IPS DF 6.9 (cell line): ENCODE measurements at regions not wholly inside any gene's neighbourhood (a gene's known extent, or its start where the extent isn't known, plus 50 kb on each side); places are given as distances from the start of the nearest gene placed in this dataset.

ENCODE experiments used
- DNase-seq: peaks from one replicate; pipeline ENCODE4 v3.0.0-alpha.2; 2013; ENCODE audit warnings: low read depth, low spot score
- H3K27ac ChIP-seq: one replicate; pipeline ENCODE4 v1.5.1; 2013; ENCODE audit warnings: low read length, control low read depth
- H3K27me3 ChIP-seq: 2 replicates; pipeline ENCODE4 v1.6.1; 2013; ENCODE audit warnings: mild to moderate bottlenecking, low read length; ENCODE audit not compliant: control insufficient read depth, insufficient read depth
- H3K36me3 ChIP-seq: 2 replicates; pipeline ENCODE4 v1.6.1; 2013; ENCODE audit warnings: low read length; ENCODE audit not compliant: control insufficient read depth, insufficient read depth
- H3K4me1 ChIP-seq: 2 replicates; pipeline ENCODE4 v1.6.1; 2013; ENCODE audit warnings: low read length; ENCODE audit not compliant: control insufficient read depth, insufficient read depth
- H3K4me3 ChIP-seq: 2 replicates; pipeline ENCODE4 v1.5.1; 2013; ENCODE audit warnings: mild to moderate bottlenecking, low read length
- H3K9me3 ChIP-seq: 2 replicates; pipeline ENCODE4 v1.6.1; 2013; ENCODE audit warnings: low read length, inconsistent platforms; ENCODE audit not compliant: control insufficient read depth, insufficient read depth
- WGBS: extraction: QIAGEN DNeasy Blood & Tissue Kit; methylation state at CpG from one replicate; pipeline ENCODE4 v1.1.7; 2013; ENCODE audit warnings: mixed read lengths, missing lambda C conversion rate; ENCODE audit not compliant: insufficient read length, insufficient coverage; 5-methylcytosine and 5-hydroxymethylcytosine counted together

DNA sequence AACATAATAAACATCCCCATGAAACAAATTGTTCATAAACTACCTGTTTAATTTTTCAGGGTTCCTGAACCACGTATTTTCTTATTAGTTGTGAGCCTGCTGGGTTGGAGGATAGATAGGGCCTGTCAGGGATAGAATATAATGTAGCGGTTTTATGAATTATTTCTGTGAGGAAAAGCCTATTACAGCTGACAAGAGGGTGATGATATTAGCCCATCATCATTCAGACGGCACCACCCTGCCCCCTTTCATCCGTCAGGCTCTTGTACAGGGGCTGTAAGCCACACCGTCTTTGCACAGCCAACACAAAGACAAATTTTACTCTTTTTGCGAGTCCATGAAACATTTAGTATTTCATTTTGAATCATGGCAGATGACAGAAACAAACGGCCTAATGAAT is 335.3 kb upstream of the TMCO5A start:
- Histone ChIP-seq H3K4me3 (no peak overlapping the region), H3K27me3 (no peaks in the 10 kb centered on the region), H3K4me1 (no peaks in the 10 kb centered on the region), H3K36me3 (no peaks in the 10 kb centered on the region), H3K9me3 (no peaks in the 10 kb centered on the region), H3K27ac (no peak overlapping the region)
- DNase-seq: no peak
- no CpG with 5 or more reads among the region's 7 CpGs for WGBS

- WGBS: no CpG with 5 or more reads among the region's 1 CpG
- no peaks in the 10 kb centered on the region for H3K27me3 ChIP-seq
- DNase-seq: no peak
- H3K36me3 ChIP-seq: no peaks in the 10 kb centered on the region
- H3K4me1 ChIP-seq: no peaks in the 10 kb centered on the region
- no peak overlapping the region for H3K27ac ChIP-seq
- H3K4me3 ChIP-seq: no peak overlapping the region
- H3K9me3 ChIP-seq: no peaks in the 10 kb centered on the region
These were observed 318.2 kb upstream of the TMCO5A start for GRCh38 chr15:37616215-37616614.

- no peaks in the 10 kb centered on the region for H3K4me1 ChIP-seq
- no peaks in the 10 kb centered on the region for H3K36me3 ChIP-seq
- no peaks in the 10 kb centered on the region for H3K9me3 ChIP-seq
- no peak overlapping the region for H3K27ac ChIP-seq
- no peaks in the 10 kb centered on the region for H3K27me3 ChIP-seq
- H3K4me3 ChIP-seq: no peak overlapping the region
- no peak for DNase-seq
These were observed 316.1 kb upstream of the TMCO5A start for GRCh38 chr15:37618353-37618752.

GRCh38 chr15:37619358-37620042 is 314.9 kb upstream of the TMCO5A start:
- Histone ChIP-seq H3K4me1 (no peaks in the 10 kb centered on the region), H3K9me3 (no peaks in the 10 kb centered on the region), H3K27me3 (no peaks in the 10 kb centered on the region), H3K36me3 (no peaks in the 10 kb centered on the region), H3K27ac (no peak overlapping the region), H3K4me3 (no peak overlapping the region)
- WGBS: no CpG with 5 or more reads among the region's 2 CpGs
- no peak for DNase-seq

- H3K27me3 ChIP-seq: no peaks in the 10 kb centered on the region
- no peaks in the 10 kb centered on the region for H3K36me3 ChIP-seq
- H3K4me1 ChIP-seq: no peaks in the 10 kb centered on the region
- no peak overlapping the region for H3K27ac ChIP-seq
- no peak overlapping the region for H3K4me3 ChIP-seq
- DNase-seq: no peak
- no peaks in the 10 kb centered on the region for H3K9me3 ChIP-seq
These were observed 308.9 kb upstream of the TMCO5A start for GRCh38 chr15:37625576-37625975.

DNA sequence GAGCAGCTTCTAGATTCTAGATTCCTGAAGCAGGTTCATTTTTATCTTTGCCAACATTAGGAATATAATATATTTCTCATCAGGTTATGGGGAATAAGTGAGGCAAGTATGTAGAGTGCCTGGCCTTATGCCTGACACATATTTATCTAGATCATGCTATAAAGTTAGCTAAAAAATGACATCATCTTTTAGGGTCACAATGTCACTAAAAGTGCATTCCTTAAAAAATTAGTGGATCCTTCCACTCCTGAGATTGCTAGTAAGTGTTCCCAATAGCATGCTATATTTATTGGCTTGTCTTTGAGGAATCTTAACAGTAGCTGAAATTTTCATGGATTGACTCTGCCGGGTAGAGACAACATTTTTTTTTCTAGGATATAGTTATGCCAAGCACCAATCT is 305.9 kb upstream of the TMCO5A start:
- Histone ChIP-seq H3K4me1 (no peaks in the 10 kb centered on the region), H3K27ac (no peak overlapping the region), H3K9me3 (no peaks in the 10 kb centered on the region), H3K36me3 (no peaks in the 10 kb centered on the region), H3K27me3 (no peaks in the 10 kb centered on the region), H3K4me3 (no peak overlapping the region)
- no peak for DNase-seq
- no CpG with 5 or more reads among the region's 1 CpG for WGBS

DNA sequence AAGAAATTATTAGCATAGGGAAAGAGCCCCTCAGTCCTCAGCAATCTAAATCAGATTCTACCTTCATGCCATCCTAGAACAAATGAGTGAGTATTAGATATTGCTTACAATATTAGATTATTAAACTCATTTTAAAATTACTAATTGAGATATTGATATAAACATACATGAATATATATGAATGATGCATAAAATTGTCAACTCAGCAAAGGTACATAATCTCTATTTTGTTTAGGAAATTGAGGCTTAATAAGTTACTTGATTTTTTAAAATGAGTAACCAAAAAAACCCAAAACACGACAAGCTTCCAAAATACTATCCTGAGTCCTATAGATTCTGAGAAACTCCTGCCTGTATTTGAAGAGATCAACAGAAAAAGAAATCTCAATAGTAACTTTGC is 297.7 kb upstream of the TMCO5A start:
- Histone ChIP-seq H3K27ac (no peak overlapping the region), H3K27me3 (no peaks in the 10 kb centered on the region), H3K4me3 (no peak overlapping the region), H3K4me1 (no peaks in the 10 kb centered on the region), H3K36me3 (no peaks in the 10 kb centered on the region), H3K9me3 (no peaks in the 10 kb centered on the region)
- DNase-seq: no peak
- WGBS: no CpG with 5 or more reads among the region's 1 CpG

DNA sequence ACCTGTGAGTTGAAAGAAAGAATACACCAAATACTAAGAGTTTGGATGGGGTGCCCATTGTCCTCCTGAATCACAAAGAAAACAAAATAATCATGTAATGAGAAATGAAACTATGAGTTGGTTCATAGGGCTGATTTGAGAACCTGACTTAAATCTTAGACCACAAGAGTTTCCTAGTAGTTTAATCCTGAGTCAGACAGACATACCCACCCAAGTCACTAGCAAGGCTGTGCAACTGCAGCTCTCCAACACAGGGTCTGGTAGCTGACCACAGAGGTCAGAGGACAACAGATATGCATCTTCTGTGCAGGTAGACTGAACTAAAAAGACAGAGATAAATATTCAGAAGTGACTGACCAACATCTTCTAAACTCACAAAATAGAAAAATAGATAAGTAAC is 296.3 kb upstream of the TMCO5A start:
- no peak for DNase-seq
- Histone ChIP-seq H3K27me3 (no peaks in the 10 kb centered on the region), H3K4me1 (no peaks in the 10 kb centered on the region), H3K9me3 (no peaks in the 10 kb centered on the region), H3K27ac (no peak overlapping the region), H3K36me3 (no peaks in the 10 kb centered on the region), H3K4me3 (no peak overlapping the region)

DNA sequence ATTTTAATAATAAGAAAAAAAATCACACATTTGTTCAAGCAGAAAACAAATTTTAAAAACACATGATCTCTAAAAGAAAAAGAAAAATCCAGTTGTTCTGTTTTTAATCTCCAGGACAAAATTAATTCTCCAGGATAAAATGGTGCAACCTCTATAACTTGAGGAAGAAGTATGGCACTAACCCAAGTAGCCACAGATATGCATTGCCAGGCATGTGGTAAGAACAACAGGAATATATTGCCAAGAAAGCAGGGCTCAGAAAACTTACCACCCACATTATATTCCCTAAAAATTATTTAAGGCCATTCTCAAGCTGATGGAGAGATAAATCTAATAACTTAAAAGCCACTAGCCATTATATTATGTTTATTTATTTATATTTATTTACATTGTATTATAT is 295.7 kb upstream of the TMCO5A start:
- Histone ChIP-seq H3K27me3 (no peaks in the 10 kb centered on the region), H3K9me3 (no peaks in the 10 kb centered on the region)

DNA sequence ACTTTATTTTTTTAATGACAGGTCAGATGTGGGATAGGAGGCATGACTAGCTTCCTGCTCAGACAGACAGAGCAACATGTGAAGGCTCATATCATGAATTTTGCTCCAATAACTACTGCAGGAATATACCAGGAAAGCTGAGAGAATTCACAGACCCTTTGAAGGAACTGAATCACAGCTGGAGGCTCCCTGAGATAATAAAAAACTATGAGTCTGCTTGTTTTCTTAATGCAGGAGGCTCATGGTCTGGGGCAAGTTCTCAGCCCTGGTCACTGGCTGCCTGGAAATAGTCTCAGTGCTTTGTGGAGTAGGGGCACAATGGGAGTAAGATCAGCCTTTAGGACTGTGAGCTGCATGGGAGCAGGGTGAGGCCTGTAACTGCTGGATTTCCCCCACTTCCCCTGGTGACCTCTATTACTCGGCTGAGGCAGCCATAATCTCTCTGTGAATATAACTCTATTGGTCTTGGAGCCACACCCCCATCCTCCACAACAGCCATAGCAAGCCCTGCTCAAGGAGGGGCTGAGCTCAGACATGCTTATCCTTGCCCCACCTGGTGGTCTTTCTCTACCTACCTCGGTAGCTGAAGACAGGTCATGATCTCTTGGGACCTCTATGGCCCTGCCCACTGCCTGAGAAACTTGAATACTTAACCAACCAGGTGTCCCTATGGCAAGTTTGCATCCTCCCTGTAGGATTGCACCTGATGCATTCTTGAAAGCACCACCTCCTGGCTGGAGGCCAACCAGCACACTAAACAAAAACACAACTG is 281.6 kb upstream of the TMCO5A start:
- no peaks in the 10 kb centered on the region for H3K4me1 ChIP-seq
- WGBS: no CpG with 5 or more reads among the region's 2 CpGs
- H3K36me3 ChIP-seq: no peaks in the 10 kb centered on the region
- no peak overlapping the region for H3K27ac ChIP-seq
- DNase-seq: no peak
- H3K27me3 ChIP-seq: no peaks in the 10 kb centered on the region
- no peaks in the 10 kb centered on the region; the same call in 1 of the 2 replicates for H3K9me3 ChIP-seq
- H3K4me3 ChIP-seq: no peak overlapping the region

More for the DNA sequence above, 295.7 kb upstream of the TMCO5A start:
- Histone ChIP-seq H3K4me3 (no peak overlapping the region), H3K27ac (no peak overlapping the region), H3K36me3 (no peaks in the 10 kb centered on the region), H3K4me1 (no peaks in the 10 kb centered on the region)
- DNase-seq: no peak

GRCh38 chr15:37678124-37678523 is 256.3 kb upstream of the TMCO5A start:
- no peak for DNase-seq

More at GRCh38 chr15:37678124-37678523, 256.3 kb upstream of the TMCO5A start:
- H3K4me1 ChIP-seq: no peaks in the 10 kb centered on the region
- no CpG with 5 or more reads among the region's 3 CpGs for WGBS
- H3K27ac ChIP-seq: no peak overlapping the region
- no peaks in the 10 kb centered on the region for H3K9me3 ChIP-seq
- no peak overlapping the region for H3K4me3 ChIP-seq
- H3K27me3 ChIP-seq: no peaks in the 10 kb centered on the region
- H3K36me3 ChIP-seq: no peaks in the 10 kb centered on the region
